ENCODE measurements at regions not wholly inside any gene's neighbourhood (a gene's known extent, or its start where the extent isn't known, plus 50 kb on each side); places are given as distances from the start of the nearest gene placed in this dataset.

GRCh38 chr15:72873379-72874233 is 90.0 kb upstream of the ADPGK start:
- POLR2A ChIA-PET = no interaction called here
- DNase-seq (ENCODE audit: extremely low spot score) = no peak
- TF ChIP-seq, protein P1, sequence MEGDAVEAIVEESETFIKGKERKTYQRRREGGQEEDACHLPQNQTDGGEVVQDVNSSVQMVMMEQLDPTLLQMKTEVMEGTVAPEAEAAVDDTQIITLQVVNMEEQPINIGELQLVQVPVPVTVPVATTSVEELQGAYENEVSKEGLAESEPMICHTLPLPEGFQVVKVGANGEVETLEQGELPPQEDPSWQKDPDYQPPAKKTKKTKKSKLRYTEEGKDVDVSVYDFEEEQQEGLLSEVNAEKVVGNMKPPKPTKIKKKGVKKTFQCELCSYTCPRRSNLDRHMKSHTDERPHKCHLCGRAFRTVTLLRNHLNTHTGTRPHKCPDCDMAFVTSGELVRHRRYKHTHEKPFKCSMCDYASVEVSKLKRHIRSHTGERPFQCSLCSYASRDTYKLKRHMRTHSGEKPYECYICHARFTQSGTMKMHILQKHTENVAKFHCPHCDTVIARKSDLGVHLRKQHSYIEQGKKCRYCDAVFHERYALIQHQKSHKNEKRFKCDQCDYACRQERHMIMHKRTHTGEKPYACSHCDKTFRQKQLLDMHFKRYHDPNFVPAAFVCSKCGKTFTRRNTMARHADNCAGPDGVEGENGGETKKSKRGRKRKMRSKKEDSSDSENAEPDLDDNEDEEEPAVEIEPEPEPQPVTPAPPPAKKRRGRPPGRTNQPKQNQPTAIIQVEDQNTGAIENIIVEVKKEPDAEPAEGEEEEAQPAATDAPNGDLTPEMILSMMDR (IDR thresholded peaks at IDR 0.05; ENCODE audit: control extremely low read depth, extremely low read depth, low read depth, missing control alignments) = no peak
- CTCF ChIA-PET = interaction anchor here (1.1 to 2.1 kb wide), 2 partner anchors 9 to 11 kb away, joined by 5 to 6 read pairs; no protein-coding TSS in a partner anchor

DNA sequence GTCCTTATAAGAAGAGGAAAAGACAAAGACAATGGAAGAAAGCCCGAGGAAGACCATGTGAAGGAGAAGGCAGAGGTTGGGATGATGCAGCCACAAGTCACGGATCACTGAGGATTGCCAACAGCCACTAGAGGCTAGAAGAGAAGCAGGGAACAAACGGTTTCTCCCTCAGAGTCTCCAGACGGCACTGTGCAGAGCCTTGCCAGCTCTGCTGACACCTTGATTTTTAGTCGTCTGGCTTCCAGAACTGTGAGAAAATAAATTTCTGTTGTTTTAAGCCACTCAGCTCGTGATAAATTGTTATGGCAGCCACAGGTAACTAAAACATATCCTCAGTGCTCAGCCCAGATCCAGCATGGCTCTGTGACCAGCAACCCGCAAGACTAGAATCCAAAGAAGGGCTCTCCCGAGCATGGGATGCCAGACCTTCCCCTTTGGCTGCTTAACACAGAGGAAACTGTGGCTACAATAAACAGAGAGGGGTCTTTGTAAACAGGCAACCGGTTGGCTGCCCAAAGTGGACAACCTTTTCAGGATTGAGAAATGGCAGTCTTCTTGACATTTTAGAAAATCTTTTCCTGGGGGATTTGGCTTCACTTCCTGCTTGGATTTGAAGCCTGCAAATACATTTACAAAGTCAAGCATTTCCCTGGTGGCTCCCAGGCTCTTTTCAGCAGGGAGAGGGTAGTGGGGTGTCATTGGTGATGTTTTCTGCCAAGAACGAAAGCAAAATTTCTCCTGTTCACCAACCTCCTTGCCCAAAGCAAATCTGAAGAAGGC is 88.7 kb upstream of the ADPGK start:
- DNase-seq (ENCODE audit: extremely low spot score) = no peak
- TF ChIP-seq, protein P1 (IDR thresholded peaks at IDR 0.05; ENCODE audit: control extremely low read depth, extremely low read depth, low read depth, missing control alignments) = no peak
- ChIA-PET POLR2A (no interaction called here), CTCF (no interaction called here)

DNA sequence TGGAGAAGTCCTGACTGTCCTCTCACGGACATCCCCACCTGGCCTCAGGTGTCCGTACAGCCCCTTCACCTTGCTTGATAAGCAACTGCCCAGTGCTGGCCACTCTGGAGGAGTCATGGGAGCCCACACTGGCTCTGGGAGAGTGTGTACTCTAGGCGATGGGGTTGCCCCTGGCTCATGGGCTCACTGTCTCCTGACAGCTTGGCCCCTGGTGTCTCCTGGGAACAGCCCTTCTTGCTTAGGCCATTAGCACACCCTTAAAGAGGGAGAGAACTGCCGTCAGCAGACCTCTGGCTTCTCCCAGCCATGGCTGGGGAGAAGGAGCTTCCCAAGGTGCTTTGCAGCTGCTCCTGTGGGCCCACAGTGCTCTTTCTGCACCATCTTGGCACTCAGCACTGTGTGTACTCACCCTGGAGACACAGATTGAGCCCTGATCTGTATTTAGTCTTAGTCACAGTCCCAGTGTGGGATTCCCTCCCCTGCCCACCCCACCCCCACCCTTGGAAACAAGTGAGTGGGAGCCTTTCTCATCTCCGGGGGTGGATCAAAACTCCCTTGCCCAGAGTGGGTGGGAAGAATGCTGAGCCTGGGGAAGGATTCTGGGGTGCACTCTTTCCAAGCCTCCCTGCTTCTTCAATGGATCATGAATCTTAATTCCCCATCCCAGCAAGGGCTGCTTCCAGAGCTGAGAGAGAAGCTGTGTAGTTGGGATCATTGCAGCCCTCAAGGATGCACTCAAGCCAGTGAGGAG is 83.5 kb upstream of the ADPGK start:
- ChIA-PET CTCF (no interaction called here), POLR2A (no interaction called here)
- DNase-seq (ENCODE audit: extremely low spot score) = peak; percentile 4
- TF ChIP-seq, protein P1 (IDR thresholded peaks at IDR 0.05; ENCODE audit: control extremely low read depth, extremely low read depth, low read depth, missing control alignments) = no peak

GRCh38 chr15:72866182-72866581 is 82.6 kb upstream of the ADPGK start:
- TF ChIP-seq, protein P1 (IDR thresholded peaks at IDR 0.05; ENCODE audit: control extremely low read depth, extremely low read depth, low read depth, missing control alignments) = no peak
- ChIA-PET POLR2A (no interaction called here), CTCF (no interaction called here)
- no peak for DNase-seq (ENCODE audit: extremely low spot score)

- POLR2A ChIA-PET = no interaction called here
- DNase-seq (ENCODE audit: extremely low spot score) = no peak
- TF ChIP-seq, protein P1 (IDR thresholded peaks at IDR 0.05; ENCODE audit: control extremely low read depth, extremely low read depth, low read depth, missing control alignments) = no peak
- CTCF ChIA-PET = no interaction called here
Measured at GRCh38 chr15:72865486-72865885, 81.9 kb upstream of the ADPGK start.

- CTCF ChIA-PET = interaction anchor here (0.8 to 1.6 kb wide), 2 partner anchors 10 to 27 kb away, joined by 3 to 5 read pairs; no protein-coding TSS in a partner anchor
- POLR2A ChIA-PET = no interaction called here
- no peak for DNase-seq (ENCODE audit: extremely low spot score)
- TF ChIP-seq, protein P1 (IDR thresholded peaks at IDR 0.05; ENCODE audit: control extremely low read depth, extremely low read depth, low read depth, missing control alignments) = no peak
Measured at GRCh38 chr15:72864681-72865080, 81.1 kb upstream of the ADPGK start.

Data from GM10248 (cell line).